Stimulated activated CD4-positive, alpha-beta T cell treated with anti-CD3 and anti-CD28 coated beads, Interleukin-2, amount 100 ng/mL, for 48 hours (primary cell): ENCODE measurements at regions not wholly inside any gene's neighbourhood (a gene's known extent, or its start where the extent isn't known, plus 50 kb on each side); places are given as distances from the start of the nearest gene placed in this dataset.
"Not testable (repeated sequence)": the region's sequence is repeated elsewhere in the genome, so short reads cannot be mapped to it uniquely, and the experiment has no call there.

ENCODE experiments used
- DNase-seq, 2 donors: peaks; one replicate each; pipeline ENCODE4 v3.0.0-alpha.2; 2020

GRCh38 chr2:2502201-2502549, 171.1 kb upstream of the MYT1L start:
- no peak for DNase-seq

- DNase-seq, result no peak
Observed at GRCh38 chr2:2501454-2502200, 170.6 kb upstream of the MYT1L start.

GRCh38 chr2:2495606-2496005, 164.5 kb upstream of the MYT1L start:
- DNase-seq, result no peak

GRCh38 chr2:2493496-2493895, 162.4 kb upstream of the MYT1L start:
- DNase-seq, result no peak

- DNase-seq, result no peak
Observed at GRCh38 chr2:2492800-2493199, 161.7 kb upstream of the MYT1L start.

DNA sequence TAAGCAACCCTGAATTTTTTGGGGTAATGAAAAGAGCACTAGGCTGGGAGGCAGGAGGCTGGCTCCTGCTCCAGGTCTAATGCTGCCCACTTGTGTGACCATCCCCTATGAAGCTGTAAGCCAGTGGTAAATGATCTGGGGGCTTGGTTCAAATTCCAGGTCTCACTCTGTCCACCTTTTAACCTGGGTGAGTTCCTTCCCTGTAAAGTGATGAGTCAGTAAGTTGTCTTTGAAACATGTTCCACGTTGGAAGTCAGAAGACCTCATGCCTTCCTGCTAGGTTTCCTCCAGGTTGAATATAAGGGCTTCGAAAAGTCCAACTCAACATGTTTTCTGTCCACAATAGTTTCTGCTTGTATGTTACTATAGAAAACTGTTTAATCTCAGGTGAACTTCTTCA, 160.9 kb upstream of the MYT1L start:
- no peak for DNase-seq

GRCh38 chr2:2484301-2484700, 153.2 kb upstream of the MYT1L start:
- no peak for DNase-seq

DNA sequence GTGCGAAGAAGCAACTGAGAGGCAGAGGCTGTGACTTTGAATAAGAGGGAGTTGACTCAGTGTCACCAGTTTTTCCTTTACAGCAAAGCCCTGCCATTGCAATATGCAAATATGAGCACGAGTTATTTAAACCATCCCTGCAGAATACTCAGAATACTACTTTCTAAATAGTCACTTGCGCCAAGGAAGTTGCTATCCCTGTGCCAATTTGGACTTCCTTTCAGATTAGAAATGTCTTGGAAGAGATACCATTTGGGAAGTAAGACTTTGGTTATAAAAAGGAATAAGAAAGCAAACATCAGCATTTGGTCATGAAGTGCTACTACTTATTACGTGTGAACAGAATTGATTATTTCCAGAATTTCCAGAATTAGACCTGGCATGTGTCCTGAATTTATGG, 151.8 kb upstream of the MYT1L start:
- no peak for DNase-seq

DNA sequence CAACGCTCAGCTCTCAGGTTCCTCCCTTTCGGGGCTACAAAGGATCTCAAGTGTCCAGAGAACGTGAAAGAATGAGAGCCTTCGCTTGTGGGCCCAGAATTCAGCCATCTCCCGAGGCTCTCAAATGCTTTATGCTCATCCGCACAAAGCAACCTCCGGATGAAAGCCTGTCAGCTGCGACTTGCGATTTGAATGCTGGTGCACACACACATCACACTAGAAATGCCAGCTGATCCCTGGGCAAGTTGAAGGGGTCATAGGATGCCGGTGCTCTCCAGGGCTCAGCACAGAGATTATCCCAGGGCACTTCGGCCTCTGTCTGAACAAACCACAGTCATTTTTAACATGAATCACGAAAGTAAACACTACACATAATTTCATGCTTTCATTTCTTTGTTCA, 141.8 kb upstream of the MYT1L start:
- DNase-seq, result no peak

GRCh38 chr2:2472044-2472443, 141.0 kb upstream of the MYT1L start:
- no peak for DNase-seq

- no peak for DNase-seq
Observed at GRCh38 chr2:2466534-2466933, 135.5 kb upstream of the MYT1L start.

- no peak for DNase-seq
Observed at GRCh38 chr2:2464643-2465042, 133.6 kb upstream of the MYT1L start.

GRCh38 chr2:2464094-2464493, 133.0 kb upstream of the MYT1L start:
- no peak for DNase-seq

DNA sequence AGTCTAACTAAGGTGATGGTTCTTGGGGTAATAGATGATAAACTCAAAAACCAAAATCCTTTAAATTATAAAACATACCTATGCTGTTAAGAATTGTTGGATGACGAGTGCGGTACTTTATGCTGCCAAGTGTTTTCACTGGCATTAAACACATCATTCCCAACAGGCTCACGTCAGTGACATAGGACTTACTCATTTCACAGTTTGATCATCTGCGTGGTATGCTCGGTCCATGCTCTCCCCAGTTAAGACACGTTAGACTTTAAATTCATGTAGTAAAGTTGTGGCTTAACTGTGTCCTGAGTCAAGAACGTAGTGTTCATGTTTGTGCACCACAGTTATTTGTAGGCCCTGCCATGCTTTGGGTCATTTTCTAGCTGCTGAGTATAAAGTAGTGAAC, 125.6 kb upstream of the MYT1L start:
- no peak for DNase-seq

DNA sequence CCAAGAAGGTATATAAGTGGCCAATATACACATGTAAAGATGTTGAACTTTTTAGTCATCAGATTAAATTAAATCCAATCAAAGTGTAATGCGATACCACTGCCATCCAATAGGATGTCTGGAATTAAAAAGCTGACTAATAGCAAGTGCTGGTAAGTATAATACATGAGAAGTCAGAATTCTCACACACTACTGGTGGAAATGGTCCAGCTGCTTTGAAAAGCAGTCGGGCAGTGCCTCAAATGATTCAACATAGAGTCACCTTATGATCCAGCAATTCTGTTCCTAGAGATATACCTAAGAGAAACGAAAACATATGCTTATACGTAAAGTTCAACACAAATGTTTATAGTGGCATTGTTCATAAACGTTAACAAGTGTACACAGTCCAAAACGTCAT, 124.1 kb upstream of the MYT1L start:
- no peak for DNase-seq

GRCh38 chr2:2452961-2453360, 121.9 kb upstream of the MYT1L start:
- no peak for DNase-seq

DNA sequence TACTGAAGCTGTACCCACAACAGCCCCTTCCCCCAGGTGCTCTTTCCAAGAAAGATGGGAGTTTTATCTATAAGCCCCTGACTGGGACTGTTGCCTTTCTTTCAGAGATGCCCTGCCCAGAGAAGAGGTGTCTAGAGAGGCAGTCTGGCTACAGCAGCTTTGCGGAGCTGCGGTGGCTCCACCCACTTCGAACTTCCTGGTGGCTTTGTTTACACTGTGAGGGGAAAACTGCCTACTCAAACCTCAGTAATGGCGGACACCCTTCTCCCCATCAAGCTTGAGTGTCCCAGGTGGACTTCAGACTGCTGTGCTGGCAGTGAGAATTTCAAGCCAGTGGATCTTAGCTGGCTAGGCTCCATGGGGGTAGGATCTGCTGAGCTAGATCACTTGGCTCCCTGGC, 120.2 kb upstream of the MYT1L start:
- not testable (repeated sequence) for DNase-seq

- DNase-seq, result no peak
Observed at GRCh38 chr2:2448178-2448577, 117.1 kb upstream of the MYT1L start.

DNA sequence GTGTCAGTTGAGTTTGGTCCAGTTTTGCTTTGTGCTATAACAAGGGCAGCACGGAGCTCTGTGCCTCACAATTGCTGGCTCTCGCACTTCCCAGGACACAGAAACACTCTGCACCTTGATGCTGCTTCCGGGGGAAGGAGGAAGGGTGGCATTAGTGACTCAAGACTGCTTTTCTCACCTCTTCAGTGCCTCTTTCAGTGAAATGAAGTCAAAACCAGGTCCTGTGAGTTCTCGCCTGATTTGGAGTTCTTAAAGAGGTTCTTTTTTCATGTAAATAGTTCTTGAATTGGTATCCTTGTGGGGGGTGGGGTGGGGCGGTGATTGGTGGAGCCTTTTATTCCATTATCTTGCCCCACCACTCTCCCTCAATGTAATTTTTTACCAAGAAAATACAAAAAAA, 91.5 kb upstream of the MYT1L start:
- no peak for DNase-seq

- no peak for DNase-seq
Observed at GRCh38 chr2:2413525-2413924, 82.5 kb upstream of the MYT1L start.

GRCh38 chr2:2410987-2411386, 79.9 kb upstream of the MYT1L start:
- no peak for DNase-seq

- DNase-seq, result no peak
Observed at GRCh38 chr2:2409481-2409880, 78.4 kb upstream of the MYT1L start.

DNA sequence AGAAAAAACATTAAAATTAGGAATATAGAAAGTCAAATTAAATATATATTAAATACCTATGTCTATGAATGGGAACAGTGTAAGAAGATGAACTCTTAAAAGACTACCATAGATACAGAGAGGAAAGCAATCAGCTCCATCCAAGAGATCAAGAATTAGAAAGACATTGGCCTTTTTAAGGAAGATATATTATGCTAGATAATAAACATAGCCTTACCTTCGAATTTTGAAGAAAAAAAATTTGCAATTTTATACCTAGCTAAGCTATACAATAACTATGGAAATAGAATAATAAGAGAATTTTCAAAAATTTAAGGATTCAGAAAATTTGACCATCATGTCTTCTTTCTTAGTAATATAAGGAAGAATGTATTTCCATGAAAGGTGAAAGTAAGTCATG, 74.7 kb upstream of the MYT1L start:
- DNase-seq, result no peak

DNA sequence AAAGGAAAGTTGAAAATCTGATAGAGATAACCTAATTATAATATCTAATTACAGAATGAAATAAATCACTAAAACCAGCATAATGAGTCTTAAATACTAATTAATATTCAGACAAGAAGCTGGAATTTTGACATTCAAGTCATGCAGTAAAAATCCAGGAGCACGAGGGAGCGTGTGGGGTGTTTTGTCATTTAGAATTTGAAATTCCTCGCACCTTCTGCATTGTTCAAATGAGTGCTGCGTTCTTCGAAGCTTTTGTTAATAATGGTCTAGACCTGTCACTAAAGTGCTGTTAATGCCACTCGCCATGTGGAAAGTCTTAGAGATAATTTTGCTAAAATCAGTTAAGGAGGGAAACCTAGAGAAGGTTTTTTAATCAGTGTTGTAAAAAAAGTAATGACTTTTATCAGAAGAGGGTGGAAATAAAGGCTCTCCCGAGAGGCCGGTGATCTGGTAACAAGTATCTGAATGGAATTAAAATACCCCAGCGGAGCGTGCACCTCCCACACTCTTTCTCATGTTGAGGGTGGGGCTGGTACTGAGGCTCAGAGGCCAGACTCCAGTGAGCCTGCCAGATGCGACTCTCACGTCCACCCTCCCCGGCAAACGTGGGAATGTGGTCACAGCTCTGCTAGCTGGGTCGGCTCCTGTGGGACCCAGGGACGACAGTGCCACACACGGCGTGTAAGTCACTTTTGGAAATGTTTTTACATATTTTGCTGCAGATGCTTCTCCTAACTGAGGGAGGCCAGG, 69.4 kb upstream of the MYT1L start:
- no peak for DNase-seq

DNA sequence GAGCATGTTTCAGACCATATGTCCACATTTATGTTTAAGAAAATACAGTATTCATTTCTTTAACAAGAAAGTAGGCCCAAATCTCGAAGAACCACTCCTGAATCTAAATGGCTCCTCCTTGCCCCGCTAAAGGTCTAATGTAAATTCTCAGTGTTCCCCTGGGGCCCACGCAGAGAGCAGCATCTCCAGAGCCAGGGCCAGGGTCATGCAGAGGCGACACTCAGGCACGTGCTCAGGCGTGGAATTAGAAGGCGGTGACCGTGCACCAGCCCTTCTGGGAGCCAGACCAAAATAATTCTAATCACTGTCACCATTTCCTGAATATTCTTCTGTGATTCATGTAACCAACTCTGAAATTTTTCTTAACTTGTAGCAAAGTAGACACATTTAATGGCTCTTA, 68.3 kb upstream of the MYT1L start:
- no peak for DNase-seq
